SK-N-SH treated with all-trans-retinoic acid at 6 μM for 48 hours (cell line): ENCODE measurements at regions not wholly inside any gene's neighbourhood (a gene's known extent, or its start where the extent isn't known, plus 50 kb on each side); places are given as distances from the start of the nearest gene placed in this dataset.

Experiments used
- ARNTL ChIP-seq: fragments of 450-650 bp; formaldehyde crosslinking; IDR thresholded peaks from 2 replicates; pipeline ENCODE4 v1.5.0; 2020; ENCODE audit warnings: low read depth, mild to moderate bottlenecking, moderate library complexity, borderline replicate concordance
- ESRRG ChIP-seq: fragments of 250-450 bp; sonication (Bioruptor Pico); IDR thresholded peaks from 2 replicates; pipeline ENCODE4 v1.6.1; 2021; ENCODE audit warnings: mild to moderate bottlenecking
- TF ChIP-seq, protein P1 (sequence below): fragments of 250-450 bp; sonication (Bioruptor Pico); IDR thresholded peaks from 2 replicates; pipeline ENCODE4 v1.5.0; 2020; ENCODE audit warnings: mild to moderate bottlenecking, moderate library complexity

DNA sequence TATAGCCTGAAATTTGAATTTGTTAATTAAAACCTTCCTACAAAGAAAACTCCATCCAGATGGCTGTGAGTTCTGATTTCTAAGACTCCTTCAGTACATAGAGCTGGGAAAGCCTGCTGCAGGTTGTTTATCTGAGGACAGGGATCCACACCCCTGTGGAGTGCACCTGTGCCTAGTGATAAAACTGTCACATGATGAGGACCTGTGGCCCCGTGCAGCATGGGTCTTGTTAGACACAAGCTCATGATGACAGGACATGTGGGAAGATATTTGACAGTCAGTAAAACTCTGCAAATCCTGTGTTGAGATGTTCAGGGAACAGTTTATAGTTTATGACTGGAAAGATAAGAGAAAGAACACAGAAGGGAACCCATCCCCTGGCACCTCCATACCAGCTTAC, 133.2 kb upstream of the TMEM18 start:
- TF ChIP-seq, protein P1, sequence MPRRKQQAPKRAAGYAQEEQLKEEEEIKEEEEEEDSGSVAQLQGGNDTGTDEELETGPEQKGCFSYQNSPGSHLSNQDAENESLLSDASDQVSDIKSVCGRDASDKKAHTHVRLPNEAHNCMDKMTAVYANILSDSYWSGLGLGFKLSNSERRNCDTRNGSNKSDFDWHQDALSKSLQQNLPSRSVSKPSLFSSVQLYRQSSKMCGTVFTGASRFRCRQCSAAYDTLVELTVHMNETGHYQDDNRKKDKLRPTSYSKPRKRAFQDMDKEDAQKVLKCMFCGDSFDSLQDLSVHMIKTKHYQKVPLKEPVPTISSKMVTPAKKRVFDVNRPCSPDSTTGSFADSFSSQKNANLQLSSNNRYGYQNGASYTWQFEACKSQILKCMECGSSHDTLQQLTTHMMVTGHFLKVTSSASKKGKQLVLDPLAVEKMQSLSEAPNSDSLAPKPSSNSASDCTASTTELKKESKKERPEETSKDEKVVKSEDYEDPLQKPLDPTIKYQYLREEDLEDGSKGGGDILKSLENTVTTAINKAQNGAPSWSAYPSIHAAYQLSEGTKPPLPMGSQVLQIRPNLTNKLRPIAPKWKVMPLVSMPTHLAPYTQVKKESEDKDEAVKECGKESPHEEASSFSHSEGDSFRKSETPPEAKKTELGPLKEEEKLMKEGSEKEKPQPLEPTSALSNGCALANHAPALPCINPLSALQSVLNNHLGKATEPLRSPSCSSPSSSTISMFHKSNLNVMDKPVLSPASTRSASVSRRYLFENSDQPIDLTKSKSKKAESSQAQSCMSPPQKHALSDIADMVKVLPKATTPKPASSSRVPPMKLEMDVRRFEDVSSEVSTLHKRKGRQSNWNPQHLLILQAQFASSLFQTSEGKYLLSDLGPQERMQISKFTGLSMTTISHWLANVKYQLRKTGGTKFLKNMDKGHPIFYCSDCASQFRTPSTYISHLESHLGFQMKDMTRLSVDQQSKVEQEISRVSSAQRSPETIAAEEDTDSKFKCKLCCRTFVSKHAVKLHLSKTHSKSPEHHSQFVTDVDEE (CRISPR knock-in tag) = no peak
- TF ChIP-seq ARNTL (CRISPR knock-in tag) (no peak), ESRRG (CRISPR knock-in tag) (no peak)
